Fibroblast of pulmonary artery (primary cell): ENCODE measurements at regions not wholly inside any gene's neighbourhood (a gene's known extent, or its start where the extent isn't known, plus 50 kb on each side); places are given as distances from the start of the nearest gene placed in this dataset.

ENCODE experiments used
- DNase-seq: peaks from one replicate; pipeline ENCODE4 v3.0.0-alpha.2; 2010; ENCODE audit warnings: low read depth
- H3K4me3 ChIP-seq: replicated peaks from 2 replicates; pipeline ENCODE4 v1.5.1; 2011; ENCODE audit warnings: low read depth, mild to moderate bottlenecking, control low read depth, low read length, moderate library complexity
- TF ChIP-seq, protein P1 (sequence below): IDR thresholded peaks from 2 replicates; pipeline ENCODE4 v1.5.1; 2011; ENCODE audit warnings: mild to moderate bottlenecking, control low read depth, low read length, inconsistent platforms; ENCODE audit errors: missing control alignments

DNA sequence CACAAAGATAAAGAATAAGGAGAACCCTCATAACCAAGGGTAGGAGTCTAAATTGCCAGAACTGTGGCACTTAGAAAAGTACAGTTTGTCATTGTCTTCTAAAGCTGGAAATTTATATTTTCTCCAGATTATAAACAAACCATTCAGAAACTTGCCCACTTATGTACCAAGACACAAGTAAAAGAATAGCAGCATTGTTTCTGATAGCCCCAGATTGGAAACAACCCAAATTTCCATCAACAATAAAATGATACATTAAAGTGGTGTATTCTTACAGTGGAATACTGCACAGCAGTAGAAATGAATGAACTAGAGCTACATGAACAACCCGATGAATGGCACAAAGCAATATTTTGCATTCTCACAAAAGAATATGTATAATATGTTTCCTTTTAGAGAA, 63.1 kb upstream of the PDHA1 start:
- no peak for DNase-seq
- no peak overlapping the region for H3K4me3 ChIP-seq
- TF ChIP-seq, protein P1, sequence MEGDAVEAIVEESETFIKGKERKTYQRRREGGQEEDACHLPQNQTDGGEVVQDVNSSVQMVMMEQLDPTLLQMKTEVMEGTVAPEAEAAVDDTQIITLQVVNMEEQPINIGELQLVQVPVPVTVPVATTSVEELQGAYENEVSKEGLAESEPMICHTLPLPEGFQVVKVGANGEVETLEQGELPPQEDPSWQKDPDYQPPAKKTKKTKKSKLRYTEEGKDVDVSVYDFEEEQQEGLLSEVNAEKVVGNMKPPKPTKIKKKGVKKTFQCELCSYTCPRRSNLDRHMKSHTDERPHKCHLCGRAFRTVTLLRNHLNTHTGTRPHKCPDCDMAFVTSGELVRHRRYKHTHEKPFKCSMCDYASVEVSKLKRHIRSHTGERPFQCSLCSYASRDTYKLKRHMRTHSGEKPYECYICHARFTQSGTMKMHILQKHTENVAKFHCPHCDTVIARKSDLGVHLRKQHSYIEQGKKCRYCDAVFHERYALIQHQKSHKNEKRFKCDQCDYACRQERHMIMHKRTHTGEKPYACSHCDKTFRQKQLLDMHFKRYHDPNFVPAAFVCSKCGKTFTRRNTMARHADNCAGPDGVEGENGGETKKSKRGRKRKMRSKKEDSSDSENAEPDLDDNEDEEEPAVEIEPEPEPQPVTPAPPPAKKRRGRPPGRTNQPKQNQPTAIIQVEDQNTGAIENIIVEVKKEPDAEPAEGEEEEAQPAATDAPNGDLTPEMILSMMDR: no peak

- H3K4me3 ChIP-seq: no peak overlapping the region
- DNase-seq: no peak
- TF ChIP-seq, protein P1: no peak
Measured at GRCh38 chrX:19281256-19281655, 62.5 kb upstream of the PDHA1 start.

DNA sequence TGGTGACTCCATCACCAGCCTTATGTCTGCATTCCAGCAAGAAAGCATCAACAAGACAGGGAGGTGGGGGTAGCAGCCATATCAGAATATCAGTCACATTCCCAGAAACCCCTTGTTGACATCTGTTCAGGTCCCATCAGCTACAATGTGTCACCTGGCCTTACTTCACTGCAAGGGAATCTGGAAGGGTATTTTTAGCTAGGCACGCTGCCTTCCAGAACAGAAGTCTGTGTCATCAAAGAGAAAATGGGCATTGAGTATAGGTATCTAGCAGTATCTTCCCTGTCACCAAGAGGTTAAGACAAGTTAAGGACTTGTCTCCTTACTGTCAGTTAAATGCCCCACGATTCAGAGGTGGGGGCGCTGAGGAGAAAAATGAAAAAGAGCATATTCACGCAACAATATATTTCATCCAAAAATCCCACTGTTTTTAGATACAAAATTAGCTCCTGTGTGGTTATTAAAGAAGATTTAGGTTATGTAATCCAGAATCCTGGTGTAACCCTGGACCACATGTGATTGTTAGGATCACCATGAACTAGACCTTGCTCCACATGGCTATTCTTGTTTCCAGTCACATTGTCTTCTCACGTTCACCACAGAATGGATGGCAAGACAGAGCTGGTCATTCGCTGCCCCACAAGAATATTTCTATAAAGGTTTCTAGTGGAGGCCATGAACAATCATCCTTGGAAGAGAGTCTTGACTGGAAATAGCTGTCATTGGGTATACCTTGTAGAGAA, 60.0 kb upstream of the PDHA1 start:
- H3K4me3 ChIP-seq: no peak overlapping the region
- no peak for DNase-seq
- TF ChIP-seq, protein P1: no peak

- no peak for DNase-seq
- TF ChIP-seq, protein P1: no peak
- no peak overlapping the region for H3K4me3 ChIP-seq
Measured at GRCh38 chrX:19285857-19286256, 57.9 kb upstream of the PDHA1 start.

GRCh38 chrX:19291086-19291485, 52.6 kb upstream of the PDHA1 start:
- no peak for DNase-seq
- H3K4me3 ChIP-seq: no peak overlapping the region
- TF ChIP-seq, protein P1: no peak

DNA sequence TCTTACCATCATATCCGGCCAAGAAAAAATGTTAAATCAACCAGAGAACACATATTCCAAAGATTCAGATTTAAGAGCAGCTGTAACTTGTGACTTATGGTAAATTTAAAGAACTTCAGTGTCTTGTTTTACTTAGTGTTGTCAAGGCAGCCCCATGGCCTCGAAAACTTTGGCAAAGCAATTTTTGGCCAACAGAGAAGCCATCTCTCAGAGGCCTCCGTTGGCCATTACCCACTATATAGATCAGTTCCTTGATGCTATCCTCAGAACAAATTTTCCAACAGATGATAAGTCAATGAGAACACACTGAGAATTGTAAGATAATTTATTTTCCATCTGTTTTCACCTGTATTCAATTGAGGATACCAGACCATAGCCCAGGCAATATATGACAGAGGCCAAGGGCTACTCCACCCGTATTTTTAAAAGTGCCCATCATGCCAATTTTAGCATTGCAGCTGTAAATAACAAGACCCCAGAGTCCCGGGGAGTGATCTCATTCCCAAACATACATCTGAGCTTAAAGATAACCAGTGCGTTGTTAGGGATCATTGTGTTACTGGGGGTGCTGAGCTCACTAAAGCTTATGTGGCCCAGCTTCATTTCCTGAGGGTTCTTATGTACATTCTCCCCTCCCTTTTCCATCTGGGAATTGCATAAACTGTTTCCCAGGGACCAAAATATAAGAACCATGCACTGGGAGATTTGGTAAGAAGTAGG, 50.0 kb upstream of the PDHA1 start:
- no peak for DNase-seq
- H3K4me3 ChIP-seq: no peak overlapping the region
- TF ChIP-seq, protein P1: no peak
